ENCODE measurements at regions not wholly inside any gene's neighbourhood (a gene's known extent, or its start where the extent isn't known, plus 50 kb on each side); places are given as distances from the start of the nearest gene placed in this dataset.

DNA sequence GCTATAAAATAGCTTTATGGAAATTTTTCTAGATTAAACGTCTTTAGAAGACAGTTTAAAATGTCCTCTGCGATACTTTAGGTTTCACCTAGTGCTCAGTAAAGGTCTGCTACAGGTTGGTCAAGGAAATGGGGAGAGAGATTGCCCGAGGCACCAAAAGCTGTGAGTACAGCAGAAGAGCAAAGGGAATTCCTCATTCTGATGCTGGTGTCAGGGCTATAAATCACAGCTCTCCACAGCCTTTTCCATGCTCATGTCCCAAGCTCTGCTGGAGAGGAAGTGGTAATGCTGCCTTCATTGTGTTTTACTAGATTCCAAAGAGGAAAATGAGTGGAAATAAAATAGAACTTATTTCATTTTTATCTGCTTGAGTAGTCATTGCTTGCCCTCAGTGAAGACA is 2060.4 kb downstream of the ARAP2 start:
- TF ChIP-seq, protein P1, sequence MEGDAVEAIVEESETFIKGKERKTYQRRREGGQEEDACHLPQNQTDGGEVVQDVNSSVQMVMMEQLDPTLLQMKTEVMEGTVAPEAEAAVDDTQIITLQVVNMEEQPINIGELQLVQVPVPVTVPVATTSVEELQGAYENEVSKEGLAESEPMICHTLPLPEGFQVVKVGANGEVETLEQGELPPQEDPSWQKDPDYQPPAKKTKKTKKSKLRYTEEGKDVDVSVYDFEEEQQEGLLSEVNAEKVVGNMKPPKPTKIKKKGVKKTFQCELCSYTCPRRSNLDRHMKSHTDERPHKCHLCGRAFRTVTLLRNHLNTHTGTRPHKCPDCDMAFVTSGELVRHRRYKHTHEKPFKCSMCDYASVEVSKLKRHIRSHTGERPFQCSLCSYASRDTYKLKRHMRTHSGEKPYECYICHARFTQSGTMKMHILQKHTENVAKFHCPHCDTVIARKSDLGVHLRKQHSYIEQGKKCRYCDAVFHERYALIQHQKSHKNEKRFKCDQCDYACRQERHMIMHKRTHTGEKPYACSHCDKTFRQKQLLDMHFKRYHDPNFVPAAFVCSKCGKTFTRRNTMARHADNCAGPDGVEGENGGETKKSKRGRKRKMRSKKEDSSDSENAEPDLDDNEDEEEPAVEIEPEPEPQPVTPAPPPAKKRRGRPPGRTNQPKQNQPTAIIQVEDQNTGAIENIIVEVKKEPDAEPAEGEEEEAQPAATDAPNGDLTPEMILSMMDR (conservative IDR thresholded peaks at IDR 0.05; ENCODE audit: low read length): no peak
- no peak for TF ChIP-seq EZH2phosphoT487 (IDR thresholded peaks at IDR 0.05; ENCODE audit: borderline replicate concordance, low read depth, low read length)
